H9 (cell line): ENCODE measurements at regions not wholly inside any gene's neighbourhood (a gene's known extent, or its start where the extent isn't known, plus 50 kb on each side); places are given as distances from the start of the nearest gene placed in this dataset.

Source experiments
- DNase-seq: peaks from one replicate; pipeline ENCODE4 v3.0.0-alpha.2; 2017
- H2AFZ ChIP-seq: one replicate; pipeline ENCODE4 v1.6.1; 2013; ENCODE audit warnings: mild to moderate bottlenecking, low read length, control low read depth, moderate library complexity
- H2AK5ac ChIP-seq: 2 replicates; pipeline ENCODE4 v1.6.1; 2013; ENCODE audit warnings: low read length, control low read depth, mixed read lengths; ENCODE audit not compliant: insufficient read length
- H2BK120ac ChIP-seq: one replicate; pipeline ENCODE4 v1.6.1; 2013; ENCODE audit warnings: low read depth, mild to moderate bottlenecking, low read length, control low read depth, inconsistent platforms; ENCODE audit not compliant: poor library complexity, severe bottlenecking
- H2BK12ac ChIP-seq: 2 replicates; pipeline ENCODE4 v1.6.1; 2013; ENCODE audit warnings: low read length, control low read depth, mixed read lengths, low read depth; ENCODE audit not compliant: insufficient read length
- H2BK15ac ChIP-seq: 2 replicates; pipeline ENCODE4 v1.6.1; 2013; ENCODE audit warnings: low read depth, low read length, control low read depth
- H2BK20ac ChIP-seq: one replicate; pipeline ENCODE4 v1.6.1; 2013; ENCODE audit warnings: low read depth, mild to moderate bottlenecking, low read length, control low read depth, inconsistent platforms; ENCODE audit not compliant: poor library complexity, severe bottlenecking
- H2BK5ac ChIP-seq: 2 replicates; pipeline ENCODE4 v1.6.1; 2013; ENCODE audit warnings: low read length, control low read depth, mixed read lengths; ENCODE audit not compliant: insufficient read length
- H3K14ac ChIP-seq: 2 replicates; pipeline ENCODE4 v1.6.1; 2013; ENCODE audit warnings: low read length, control low read depth; ENCODE audit not compliant: insufficient read depth
- H3K18ac ChIP-seq: 2 replicates; pipeline ENCODE4 v1.6.1; 2013; ENCODE audit warnings: low read depth, mild to moderate bottlenecking, mixed read lengths, low read length, control low read depth; ENCODE audit not compliant: insufficient read length
- H3K23ac ChIP-seq: 2 replicates; pipeline ENCODE4 v1.6.1; 2013; ENCODE audit warnings: low read length, control low read depth, mixed read lengths, low read depth; ENCODE audit not compliant: insufficient read length
- H3K23me2 ChIP-seq: 2 replicates; pipeline ENCODE4 v1.6.1; 2013; ENCODE audit warnings: low read depth, mild to moderate bottlenecking, mixed read lengths, low read length, control low read depth; ENCODE audit not compliant: insufficient read length, poor library complexity, severe bottlenecking
- H3K27ac ChIP-seq: 2 replicates; pipeline ENCODE4 v1.5.1; 2013; ENCODE audit warnings: low read length, control low read depth, mixed read lengths, low read depth; ENCODE audit not compliant: insufficient read length
- H3K27me3 ChIP-seq: 2 replicates; pipeline ENCODE4 v1.6.1; 2013; ENCODE audit warnings: low read length, control low read depth, inconsistent platforms; ENCODE audit not compliant: insufficient read depth
- H3K4ac ChIP-seq: 2 replicates; pipeline ENCODE4 v1.6.1; 2013; ENCODE audit warnings: low read depth, mild to moderate bottlenecking, control low read depth, inconsistent platforms, low read length, moderate library complexity
- H3K4me1 ChIP-seq: 2 replicates; pipeline ENCODE4 v1.6.1; 2013; ENCODE audit warnings: low read length, control low read depth, inconsistent platforms; ENCODE audit not compliant: insufficient read depth
- H3K4me2 ChIP-seq: 2 replicates; pipeline ENCODE4 v1.6.1; 2013; ENCODE audit warnings: low read length, control low read depth, mixed read lengths; ENCODE audit not compliant: insufficient read length, insufficient read depth
- H3K56ac ChIP-seq: 2 replicates; pipeline ENCODE4 v1.6.1; 2013; ENCODE audit warnings: low read depth, mild to moderate bottlenecking, mixed read lengths, low read length, control low read depth; ENCODE audit not compliant: insufficient read length
- H3K79me1 ChIP-seq: 2 replicates; pipeline ENCODE4 v1.6.1; 2013; ENCODE audit warnings: low read depth, mild to moderate bottlenecking, moderate library complexity, low read length, control low read depth, inconsistent platforms; ENCODE audit not compliant: insufficient read depth, poor library complexity, severe bottlenecking
- H3K79me2 ChIP-seq: 2 replicates; pipeline ENCODE4 v1.6.1; 2013; ENCODE audit warnings: low read length, control low read depth, inconsistent platforms; ENCODE audit not compliant: insufficient read depth
- H3K9ac ChIP-seq: 2 replicates; pipeline ENCODE4 v1.6.1; 2013; ENCODE audit warnings: low read length, control low read depth, mixed read lengths; ENCODE audit not compliant: insufficient read length; ENCODE audit errors: extremely low read depth
- H3K9me3 ChIP-seq: one replicate; pipeline ENCODE4 v1.6.1; 2013; ENCODE audit warnings: low read depth, low read length, inconsistent platforms; ENCODE audit not compliant: control insufficient read depth
- H3T11ph ChIP-seq: one replicate; pipeline ENCODE4 v1.6.1; 2013; ENCODE audit warnings: mild to moderate bottlenecking, low read length, control low read depth, inconsistent platforms
- H4K20me1 ChIP-seq: one replicate; pipeline ENCODE4 v1.6.1; 2013; ENCODE audit not compliant: control insufficient read depth, insufficient read length, insufficient read depth
- H4K5ac ChIP-seq: 2 replicates; pipeline ENCODE4 v1.6.1; 2013; ENCODE audit warnings: low read depth, mild to moderate bottlenecking, mixed read lengths, low read length, control low read depth; ENCODE audit not compliant: insufficient read length
- H4K8ac ChIP-seq: replicated peaks from 2 replicates; pipeline ENCODE4 v1.6.1; 2013; ENCODE audit warnings: low read length, control low read depth, mixed read lengths, low read depth; ENCODE audit not compliant: insufficient read length
- H4K91ac ChIP-seq: 2 replicates; pipeline ENCODE4 v1.6.1; 2013; ENCODE audit warnings: low read depth, mild to moderate bottlenecking, moderate library complexity, mixed read lengths, low read length, control low read depth; ENCODE audit not compliant: insufficient read length
- H3K27ac Mint-ChIP-seq, 3 experiments: 2 replicates in 2 of 3; 3 replicates in 1 of 3; pipeline ENCODE4 v1.8.0; 2020 to 2021; ENCODE audit warnings: mixed read lengths in 3 of 3, mild to moderate bottlenecking in 1 of 3, moderate library complexity in 1 of 3
- H3K27me3 Mint-ChIP-seq: 2 replicates; pipeline ENCODE4 v1.8.0; 2021; ENCODE audit warnings: low read depth, mild to moderate bottlenecking, moderate library complexity, mixed read lengths
- H3K36me3 Mint-ChIP-seq, 3 experiments: 2 replicates in 2 of 3; 3 replicates in 1 of 3; pipeline ENCODE4 v1.8.0; 2020 to 2021; ENCODE audit warnings: low read depth in 3 of 3, mixed read lengths in 3 of 3; ENCODE audit not compliant: insufficient read depth in 1 of 3
- H3K4me1 Mint-ChIP-seq, 2 experiments: 2 replicates each; pipeline ENCODE4 v1.8.0; 2020; ENCODE audit warnings: mixed read lengths in 2 of 2
- H3K4me3 Mint-ChIP-seq, 2 experiments: 2 replicates in 1 of 2; 3 replicates in 1 of 2; pipeline ENCODE4 v1.8.0; 2020 to 2021; ENCODE audit warnings: mild to moderate bottlenecking in 2 of 2, mixed read lengths in 2 of 2, moderate library complexity in 1 of 2
- H3K9me3 Mint-ChIP-seq, 2 experiments: 2 replicates in 1 of 2; 3 replicates in 1 of 2; pipeline ENCODE4 v1.8.0; 2020; ENCODE audit warnings: mild to moderate bottlenecking in 2 of 2, mixed read lengths in 2 of 2, moderate library complexity in 1 of 2
- CTCF ChIP-seq: fragments of 200-600 bp; sonication (generic); conservative IDR thresholded peaks from 3 replicates; pipeline ENCODE4 v1.8.0; 2021; ENCODE audit warnings: antibody characterized with exemption, mild to moderate bottlenecking
- WGBS: extraction: QIAGEN DNeasy Blood & Tissue Kit; methylation state at CpG from one replicate; pipeline ENCODE4 v1.1.7; 2013; ENCODE audit warnings: missing lambda C conversion rate, low lambda C conversion rate, mixed read lengths; ENCODE audit not compliant: insufficient read length; ENCODE audit errors: extremely low coverage; 5-methylcytosine and 5-hydroxymethylcytosine counted together

GRCh38 chrX:9110808-9111207 is 76.9 kb upstream of the FAM9B start:
- no peak overlapping the region for H2AK5ac ChIP-seq
- H3K27ac ChIP-seq: no peak overlapping the region
- H3K23ac ChIP-seq: no peak overlapping the region
- peaks cover 0 to 3% of the 10 kb centered on the region in 2 experiments; a peak in 2 of 4 replicates for H3K4me1 Mint-ChIP-seq
- H3K56ac ChIP-seq: no peak overlapping the region
- H3K79me2 ChIP-seq: no peaks in the 10 kb centered on the region
- H2BK5ac ChIP-seq: no peak overlapping the region
- H4K91ac ChIP-seq: no peak overlapping the region
- H4K8ac ChIP-seq: no peak overlapping the region
- no peak overlapping the region for H3K4ac ChIP-seq
- no peak overlapping the region for H2BK120ac ChIP-seq
- no peak overlapping the region for H3K14ac ChIP-seq
- H4K20me1 ChIP-seq: no peaks in the 10 kb centered on the region
- H4K5ac ChIP-seq: no peak overlapping the region
- no peak overlapping the region for H3K4me2 ChIP-seq
- H3K36me3 Mint-ChIP-seq: no peaks in the 10 kb centered on the region; a peak in 1 of 7 replicates
- no peak overlapping the region for H3K18ac ChIP-seq
- no peak overlapping the region for H2BK20ac ChIP-seq
- H3K23me2 ChIP-seq: no peaks in the 10 kb centered on the region
- H3K9me3 ChIP-seq: no peaks in the 10 kb centered on the region
- no peak overlapping the region for H2BK12ac ChIP-seq
- H3K27ac Mint-ChIP-seq: no peak overlapping the region
- H3T11ph ChIP-seq: no peak overlapping the region
- no peak overlapping the region for H3K4me3 Mint-ChIP-seq
- H3K9me3 Mint-ChIP-seq: peaks cover 0 to 34% of the 10 kb centered on the region in 2 experiments; a peak in 2 of 5 replicates
- H3K4me1 ChIP-seq: no peaks in the 10 kb centered on the region
- no peak overlapping the region for H2BK15ac ChIP-seq
- no peaks in the 10 kb centered on the region for H3K79me1 ChIP-seq
- no peak for TF ChIP-seq CTCF
- no peaks in the 10 kb centered on the region for H3K27me3 ChIP-seq
- H3K9ac ChIP-seq: no peak overlapping the region
- no peak overlapping the region for H2AFZ ChIP-seq
- DNase-seq: no peak
- WGBS: no CpG with 5 or more reads among the region's 5 CpGs
- H3K27me3 Mint-ChIP-seq: peaks cover 1% of the 10 kb centered on the region
